BE2C (cell line): ENCODE measurements at regions not wholly inside any gene's neighbourhood (a gene's known extent, or its start where the extent isn't known, plus 50 kb on each side); places are given as distances from the start of the nearest gene placed in this dataset.
"Not testable (repeated sequence)": the region's sequence is repeated elsewhere in the genome, so short reads cannot be mapped to it uniquely, and the experiment has no call there.

Experiments
- DNase-seq: peaks from one replicate; pipeline ENCODE4 v3.0.0-alpha.2; 2020
- H3K27me3 ChIP-seq: fragments of 250-450 bp; sonication (Bioruptor Pico); 2 replicates; pipeline ENCODE4 v1.5.1; 2020; ENCODE audit warnings: mild to moderate bottlenecking
- H3K36me3 ChIP-seq: fragments of 250-450 bp; sonication (Bioruptor Pico); 2 replicates; pipeline ENCODE4 v1.5.1; 2020; ENCODE audit warnings: mild to moderate bottlenecking
- H3K4me1 ChIP-seq: fragments of 250-450 bp; sonication (Bioruptor Pico); 2 replicates; pipeline ENCODE4 v1.5.1; 2020
- H3K4me3 ChIP-seq: 2 replicates; pipeline ENCODE4 v1.5.1; 2011; ENCODE audit warnings: low read depth, low read length
- H3K9me3 ChIP-seq: fragments of 250-450 bp; sonication (Bioruptor Pico); 2 replicates; pipeline ENCODE4 v1.5.1; 2020
- TF ChIP-seq, protein P1 (sequence below): IDR thresholded peaks from 2 replicates; pipeline ENCODE4 v1.5.1; 2012; ENCODE audit warnings: mild to moderate bottlenecking, low read depth, low read length

GRCh38 chr14:85858634-85859033 is 328.7 kb downstream of the FLRT2 start:
- Histone ChIP-seq H3K36me3 (no peaks in the 10 kb centered on the region), H3K4me1 (no peaks in the 10 kb centered on the region), H3K27me3 (no peaks in the 10 kb centered on the region), H3K4me3 (no peak overlapping the region), H3K9me3 (no peaks in the 10 kb centered on the region)
- DNase-seq, result no peak
- TF ChIP-seq, protein P1, sequence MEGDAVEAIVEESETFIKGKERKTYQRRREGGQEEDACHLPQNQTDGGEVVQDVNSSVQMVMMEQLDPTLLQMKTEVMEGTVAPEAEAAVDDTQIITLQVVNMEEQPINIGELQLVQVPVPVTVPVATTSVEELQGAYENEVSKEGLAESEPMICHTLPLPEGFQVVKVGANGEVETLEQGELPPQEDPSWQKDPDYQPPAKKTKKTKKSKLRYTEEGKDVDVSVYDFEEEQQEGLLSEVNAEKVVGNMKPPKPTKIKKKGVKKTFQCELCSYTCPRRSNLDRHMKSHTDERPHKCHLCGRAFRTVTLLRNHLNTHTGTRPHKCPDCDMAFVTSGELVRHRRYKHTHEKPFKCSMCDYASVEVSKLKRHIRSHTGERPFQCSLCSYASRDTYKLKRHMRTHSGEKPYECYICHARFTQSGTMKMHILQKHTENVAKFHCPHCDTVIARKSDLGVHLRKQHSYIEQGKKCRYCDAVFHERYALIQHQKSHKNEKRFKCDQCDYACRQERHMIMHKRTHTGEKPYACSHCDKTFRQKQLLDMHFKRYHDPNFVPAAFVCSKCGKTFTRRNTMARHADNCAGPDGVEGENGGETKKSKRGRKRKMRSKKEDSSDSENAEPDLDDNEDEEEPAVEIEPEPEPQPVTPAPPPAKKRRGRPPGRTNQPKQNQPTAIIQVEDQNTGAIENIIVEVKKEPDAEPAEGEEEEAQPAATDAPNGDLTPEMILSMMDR, result no peak

- Histone ChIP-seq H3K4me1 (no peaks in the 10 kb centered on the region), H3K36me3 (no peaks in the 10 kb centered on the region), H3K4me3 (no peak overlapping the region), H3K9me3 (no peaks in the 10 kb centered on the region), H3K27me3 (no peaks in the 10 kb centered on the region)
- DNase-seq, result no peak
- TF ChIP-seq, protein P1, result no peak
Observed at GRCh38 chr14:85856430-85856829, 326.5 kb downstream of the FLRT2 start.

DNA sequence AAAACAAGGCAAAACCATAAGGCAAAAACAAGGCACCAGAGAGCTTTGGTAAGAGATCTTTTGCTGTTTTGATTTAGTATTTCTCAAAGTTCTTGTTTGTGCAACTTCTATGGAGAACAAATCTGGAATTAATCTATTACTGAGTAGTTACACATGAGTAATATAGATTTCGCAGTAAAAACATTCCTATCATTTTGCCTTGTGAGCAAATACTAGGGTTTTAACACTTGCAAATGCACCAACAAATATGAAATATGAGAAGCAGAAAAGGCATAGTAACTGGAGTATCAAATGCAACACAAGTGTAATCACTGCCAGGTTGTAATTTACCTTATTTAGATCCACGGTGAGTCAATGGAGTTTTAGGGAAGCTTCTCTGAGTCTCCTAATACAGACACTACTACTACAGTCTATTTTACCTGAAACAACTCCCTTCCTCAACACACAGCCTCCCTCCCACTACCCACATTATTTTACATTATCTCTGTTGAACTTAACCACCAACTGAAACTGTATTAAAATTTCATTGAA is 324.1 kb downstream of the FLRT2 start:
- TF ChIP-seq, protein P1, result no peak
- H3K27me3 ChIP-seq, result no peaks in the 10 kb centered on the region
- no peak for DNase-seq

GRCh38 chr14:85852906-85853305 is 323.0 kb downstream of the FLRT2 start:
- TF ChIP-seq, protein P1, result no peak
- H3K36me3 ChIP-seq, result no peaks in the 10 kb centered on the region
- no peak for DNase-seq
- no peaks in the 10 kb centered on the region for H3K9me3 ChIP-seq
- no peaks in the 10 kb centered on the region for H3K4me1 ChIP-seq
- H3K27me3 ChIP-seq, result no peaks in the 10 kb centered on the region
- H3K4me3 ChIP-seq, result no peak overlapping the region

More for the DNA sequence above, 324.1 kb downstream of the FLRT2 start:
- Histone ChIP-seq H3K36me3 (no peaks in the 10 kb centered on the region), H3K4me3 (no peak overlapping the region), H3K4me1 (no peaks in the 10 kb centered on the region), H3K9me3 (no peaks in the 10 kb centered on the region)

DNA sequence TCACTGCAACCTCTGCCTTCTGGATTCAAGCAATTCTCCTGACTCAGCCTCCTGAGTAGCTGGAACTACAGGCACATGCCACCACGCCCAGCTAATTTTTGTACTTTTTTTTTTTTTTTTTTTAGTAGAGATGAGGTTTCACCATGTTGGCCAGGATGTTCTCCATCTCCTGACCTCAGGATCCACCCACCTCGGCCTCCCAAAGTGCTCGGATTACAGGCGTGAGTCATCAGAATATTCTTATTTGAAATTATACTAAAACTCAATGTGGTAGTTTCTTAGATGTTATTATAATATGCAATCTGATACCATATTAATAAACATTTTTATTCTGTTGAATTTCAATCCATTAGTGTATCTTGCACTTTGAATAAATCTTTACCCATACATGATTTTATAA is 322.2 kb downstream of the FLRT2 start:
- not testable (repeated sequence) for H3K9me3 ChIP-seq, H3K27me3 ChIP-seq, H3K4me1 ChIP-seq, DNase-seq, H3K4me3 ChIP-seq, H3K36me3 ChIP-seq

DNA sequence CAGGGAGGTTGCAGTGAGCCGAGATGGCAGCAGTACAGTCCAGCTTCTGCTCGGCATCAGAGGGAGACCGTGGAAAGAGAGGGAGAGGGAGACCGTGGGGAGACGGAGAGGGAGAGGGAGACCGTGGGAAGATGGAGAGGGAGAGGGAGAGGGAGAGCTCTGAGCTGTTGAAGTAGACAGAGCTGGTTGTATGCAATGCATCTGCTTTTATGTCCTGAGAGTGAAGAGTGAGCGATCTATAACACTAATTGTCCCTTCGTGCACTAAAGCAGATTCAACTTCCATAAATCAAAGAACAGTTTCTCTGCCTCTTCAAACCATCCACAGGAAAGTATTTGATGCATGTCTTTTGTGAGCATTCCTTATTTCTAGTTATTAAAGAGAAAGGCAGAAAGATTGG is 300.6 kb downstream of the FLRT2 start:
- H3K27me3 ChIP-seq, H3K36me3 ChIP-seq, H3K4me3 ChIP-seq, DNase-seq, H3K4me1 ChIP-seq, H3K9me3 ChIP-seq: not testable (repeated sequence)

DNA sequence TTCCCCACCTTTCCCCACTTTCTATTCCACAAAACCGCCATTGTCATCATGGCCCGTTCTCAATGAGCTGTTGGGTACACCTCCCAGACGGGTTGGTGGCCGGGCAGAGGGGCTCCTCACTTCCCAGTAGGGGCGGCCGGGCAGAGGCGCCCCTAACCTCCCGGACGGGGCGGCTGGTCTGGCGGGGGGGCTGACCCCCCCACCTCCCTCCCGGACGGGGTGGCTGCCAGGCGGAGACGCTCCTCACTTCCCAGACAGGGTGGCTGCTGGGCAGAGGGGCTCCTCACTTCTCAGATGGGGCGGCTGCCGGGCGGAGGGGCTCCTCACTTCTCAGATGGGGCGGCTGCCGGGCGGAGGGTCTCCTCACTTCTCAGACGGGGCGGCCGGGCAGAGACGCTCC is 299.7 kb downstream of the FLRT2 start:
- H3K9me3 ChIP-seq, H3K27me3 ChIP-seq, H3K36me3 ChIP-seq, DNase-seq, H3K4me3 ChIP-seq, H3K4me1 ChIP-seq: not testable (repeated sequence)

DNA sequence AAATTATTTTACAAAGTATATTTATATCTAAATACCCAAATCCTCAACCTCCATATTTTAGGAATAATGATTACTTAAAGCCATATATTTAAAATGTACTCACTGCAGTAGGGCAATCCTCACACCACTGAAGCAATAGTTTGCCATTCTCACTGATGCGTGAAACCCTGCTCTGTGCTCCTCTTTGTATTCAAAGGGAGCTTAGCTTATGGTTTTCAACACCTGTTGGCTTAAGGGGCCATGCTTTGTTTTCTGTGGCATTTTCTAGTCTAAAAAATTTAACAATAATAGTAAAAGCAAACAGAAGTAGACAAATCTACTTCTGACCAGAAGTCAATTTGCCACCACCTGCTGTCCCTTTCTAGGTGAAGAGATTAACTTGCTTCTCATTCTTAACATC is 294.6 kb downstream of the FLRT2 start:
- Histone ChIP-seq H3K4me3 (no peak overlapping the region), H3K36me3 (no peaks in the 10 kb centered on the region), H3K27me3 (no peaks in the 10 kb centered on the region), H3K4me1 (no peaks in the 10 kb centered on the region), H3K9me3 (no peaks in the 10 kb centered on the region)
- no peak for DNase-seq
- TF ChIP-seq, protein P1, result no peak
